ENCODE measurements at regions not wholly inside any gene's neighbourhood (a gene's known extent, or its start where the extent isn't known, plus 50 kb on each side); places are given as distances from the start of the nearest gene placed in this dataset.
"Not testable (repeated sequence)": the region's sequence is repeated elsewhere in the genome, so short reads cannot be mapped to it uniquely, and the experiment has no call there.

- DNase-seq (ENCODE audit: low read depth): no peak
Observed at GRCh38 chr20:51185861-51186260, 163.0 kb upstream of the KCNG1 start.

GRCh38 chr20:51185277-51185676, 162.4 kb upstream of the KCNG1 start:
- DNase-seq (ENCODE audit: low read depth): no peak

GRCh38 chr20:51184289-51184688, 161.4 kb upstream of the KCNG1 start:
- DNase-seq (ENCODE audit: low read depth): no peak

GRCh38 chr20:51183451-51183850, 160.5 kb upstream of the KCNG1 start:
- DNase-seq (ENCODE audit: low read depth): no peak

GRCh38 chr20:51182571-51182970, 159.7 kb upstream of the KCNG1 start:
- no peak for DNase-seq (ENCODE audit: low read depth)

GRCh38 chr20:51178153-51178552, 155.2 kb upstream of the KCNG1 start:
- no peak for DNase-seq (ENCODE audit: low read depth)

GRCh38 chr20:51176876-51177275, 154.0 kb upstream of the KCNG1 start:
- no peak for DNase-seq (ENCODE audit: low read depth)

- DNase-seq (ENCODE audit: low read depth): no peak
Observed at GRCh38 chr20:51176446-51176845, 153.5 kb upstream of the KCNG1 start.

- DNase-seq (ENCODE audit: low read depth): no peak
Observed at GRCh38 chr20:51175724-51176123, 152.8 kb upstream of the KCNG1 start.

GRCh38 chr20:51175156-51175555, 152.2 kb upstream of the KCNG1 start:
- no peak for DNase-seq (ENCODE audit: low read depth)

- DNase-seq (ENCODE audit: low read depth): no peak
Observed at GRCh38 chr20:51174536-51174935, 151.6 kb upstream of the KCNG1 start.

GRCh38 chr20:51172558-51173428, 149.9 kb upstream of the KCNG1 start:
- DNase-seq (ENCODE audit: low read depth): no peak

- no peak for DNase-seq (ENCODE audit: low read depth)
Observed at GRCh38 chr20:51171141-51171540, 148.2 kb upstream of the KCNG1 start.

- no peak for DNase-seq (ENCODE audit: low read depth)
Observed at GRCh38 chr20:51169813-51170212, 146.9 kb upstream of the KCNG1 start.

GRCh38 chr20:51167911-51168310, 145.0 kb upstream of the KCNG1 start:
- not testable (repeated sequence) for DNase-seq (ENCODE audit: low read depth)

- no peak for DNase-seq (ENCODE audit: low read depth)
Observed at GRCh38 chr20:51166489-51166888, 143.6 kb upstream of the KCNG1 start.

GRCh38 chr20:51165131-51165530, 142.2 kb upstream of the KCNG1 start:
- no peak for DNase-seq (ENCODE audit: low read depth)

- no peak for DNase-seq (ENCODE audit: low read depth)
Observed at GRCh38 chr20:51164731-51165130, 141.8 kb upstream of the KCNG1 start.

GRCh38 chr20:51163996-51164600, 141.2 kb upstream of the KCNG1 start:
- DNase-seq (ENCODE audit: low read depth): no peak

- DNase-seq (ENCODE audit: low read depth): no peak
Observed at GRCh38 chr20:51162015-51162414, 139.1 kb upstream of the KCNG1 start.

GRCh38 chr20:51160821-51161220, 137.9 kb upstream of the KCNG1 start:
- DNase-seq (ENCODE audit: low read depth): no peak

GRCh38 chr20:51159981-51160380, 137.1 kb upstream of the KCNG1 start:
- no peak for DNase-seq (ENCODE audit: low read depth)

- DNase-seq (ENCODE audit: low read depth): no peak
Observed at GRCh38 chr20:51159303-51159702, 136.4 kb upstream of the KCNG1 start.

- no peak for DNase-seq (ENCODE audit: low read depth)
Observed at GRCh38 chr20:51158226-51158625, 135.3 kb upstream of the KCNG1 start.

All from activated T-helper 9 cell treated with anti-CD3 and anti-CD28 coated beads, Interleukin-2, amount 50 U/mL, for 16 hours (primary cell).